Fibroblast of lung (primary cell): ENCODE measurements at regions not wholly inside any gene's neighbourhood (a gene's known extent, or its start where the extent isn't known, plus 50 kb on each side); places are given as distances from the start of the nearest gene placed in this dataset.

ENCODE experiments used
- DNase-seq, 2 donors: peaks; one replicate each; pipeline versions ENCODE4 v3.0.0 to v3.0.0-alpha.2; 2010; ENCODE audit warnings: low read depth in 2 of 2
- H2AFZ ChIP-seq: 2 replicates; pipeline ENCODE4 v1.5.1; 2012; ENCODE audit warnings: low read length, control low read depth, inconsistent platforms
- H3K27ac ChIP-seq: 2 replicates; pipeline ENCODE4 v1.5.1; 2011; ENCODE audit warnings: low read length, control low read depth; ENCODE audit not compliant: insufficient read depth
- H3K27me3 ChIP-seq: 2 replicates; pipeline ENCODE4 v1.5.1; 2011; ENCODE audit warnings: mild to moderate bottlenecking, low read length; ENCODE audit not compliant: control insufficient read depth, insufficient read depth
- H3K36me3 ChIP-seq: 2 replicates; pipeline ENCODE4 v1.5.1; 2011; ENCODE audit warnings: low read length; ENCODE audit not compliant: control insufficient read depth, insufficient read depth
- H3K4me1 ChIP-seq: 2 replicates; pipeline ENCODE4 v1.5.1; 2011; ENCODE audit warnings: low read length; ENCODE audit not compliant: control insufficient read depth, insufficient read depth; ENCODE audit errors: extremely low read depth
- H3K4me2 ChIP-seq: 2 replicates; pipeline ENCODE4 v1.5.1; 2011; ENCODE audit warnings: low read length, control low read depth; ENCODE audit not compliant: insufficient read depth; ENCODE audit errors: extremely low read depth
- H3K4me3 ChIP-seq, 4 experiments: fragments of 200-600 bp in 1 of 4; sonication (generic) in 1 of 4; replicated peaks in 1 of 4; 2 replicates each; pipeline ENCODE4 v1.5.1; 2011 to 2016; ENCODE audit warnings: low read length in 4 of 4, low read depth in 3 of 4, mild to moderate bottlenecking in 3 of 4, control low read depth in 2 of 4, inconsistent platforms in 1 of 4, mixed read lengths in 1 of 4; ENCODE audit not compliant: insufficient read depth in 1 of 4; ENCODE audit errors: control extremely low read depth in 1 of 4
- H3K79me2 ChIP-seq: 2 replicates; pipeline ENCODE4 v1.5.1; 2012; ENCODE audit warnings: mild to moderate bottlenecking, low read length, inconsistent platforms; ENCODE audit not compliant: control insufficient read depth, insufficient read depth
- H3K9ac ChIP-seq: 2 replicates; pipeline ENCODE4 v1.5.1; 2011; ENCODE audit warnings: mild to moderate bottlenecking, low read length, control low read depth; ENCODE audit not compliant: insufficient read depth
- H3K9me3 ChIP-seq: 2 replicates; pipeline ENCODE4 v1.5.1; 2012; ENCODE audit warnings: low read depth, low read length; ENCODE audit not compliant: control insufficient read depth, insufficient read depth
- H4K20me1 ChIP-seq: 2 replicates; pipeline ENCODE4 v1.5.1; 2011; ENCODE audit warnings: low read length; ENCODE audit not compliant: control insufficient read depth, insufficient read depth; ENCODE audit errors: extremely low read depth
- CTCF ChIP-seq, 2 donors: IDR thresholded peaks in 1 of 2; conservative IDR thresholded peaks in 1 of 2; 1 replicate in 1 of 2; 2 replicates in 1 of 2; pipeline ENCODE4 v1.5.1; 2011 to 2012; ENCODE audit warnings: low read length in 2 of 2, control low read depth in 1 of 2, inconsistent platforms in 1 of 2, low read depth in 1 of 2, mild to moderate bottlenecking in 1 of 2
- EZH2 ChIP-seq: IDR thresholded peaks from 2 replicates; pipeline ENCODE4 v1.5.1; 2012; ENCODE audit warnings: low read length, control low read depth, mild to moderate bottlenecking; ENCODE audit errors: missing control alignments

DNA sequence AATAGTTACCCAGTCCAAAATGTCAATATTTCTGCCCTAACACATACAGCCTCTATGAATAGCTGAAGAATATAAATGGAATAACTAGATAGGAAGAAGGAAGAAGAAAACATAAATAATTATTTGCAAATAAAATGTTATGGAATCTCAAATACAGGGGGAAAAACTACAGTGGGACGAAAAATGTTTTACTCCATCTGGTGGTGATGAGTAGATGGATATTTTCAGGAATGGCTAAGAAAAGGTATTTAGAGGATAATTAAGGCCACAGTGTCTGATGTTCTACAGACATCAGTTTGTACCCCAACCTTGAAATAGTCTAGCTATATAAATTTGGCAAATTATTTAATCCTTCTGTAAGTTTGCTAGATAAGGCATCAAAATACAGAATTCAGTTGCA is 178.1 kb upstream of the FSHR start:
- no peak overlapping the region for H3K9ac ChIP-seq
- H2AFZ ChIP-seq, result no peak overlapping the region
- no peaks in the 10 kb centered on the region for H3K36me3 ChIP-seq
- no peak overlapping the region for H3K27ac ChIP-seq
- no peaks in the 10 kb centered on the region for H4K20me1 ChIP-seq
- no peaks in the 10 kb centered on the region for H3K79me2 ChIP-seq
- no peak for DNase-seq
- H3K9me3 ChIP-seq, result no peaks in the 10 kb centered on the region
- no peaks in the 10 kb centered on the region for H3K4me1 ChIP-seq
- no peak overlapping the region for H3K4me3 ChIP-seq
- H3K27me3 ChIP-seq, result no peaks in the 10 kb centered on the region
- H3K4me2 ChIP-seq, result no peak overlapping the region
- no peak for TF ChIP-seq CTCF (conservative IDR thresholded peaks at IDR 0.05 in 1 of 2, IDR thresholded peaks at IDR 0.05 in 1 of 2; ENCODE audit: low read depth in 1 of 2, low read length in 2 of 2)
- no peak for TF ChIP-seq EZH2

GRCh38 chr2:49318531-49318930 is 164.2 kb upstream of the FSHR start:
- no peak for DNase-seq
- TF ChIP-seq CTCF (conservative IDR thresholded peaks at IDR 0.05 in 1 of 2, IDR thresholded peaks at IDR 0.05 in 1 of 2; ENCODE audit: low read depth in 1 of 2, low read length in 2 of 2) (no peak), EZH2 (no peak)
- no peak overlapping the region for H3K9ac ChIP-seq
- no peaks in the 10 kb centered on the region for H4K20me1 ChIP-seq
- H2AFZ ChIP-seq, result no peak overlapping the region
- no peaks in the 10 kb centered on the region for H3K36me3 ChIP-seq
- H3K27me3 ChIP-seq, result no peaks in the 10 kb centered on the region
- H3K4me3 ChIP-seq, result no peak overlapping the region
- H3K9me3 ChIP-seq, result no peaks in the 10 kb centered on the region
- H3K4me1 ChIP-seq, result no peaks in the 10 kb centered on the region
- no peaks in the 10 kb centered on the region for H3K79me2 ChIP-seq
- H3K27ac ChIP-seq, result no peak overlapping the region
- no peak overlapping the region for H3K4me2 ChIP-seq

- Histone ChIP-seq H3K27me3 (no peaks in the 10 kb centered on the region), H4K20me1 (no peaks in the 10 kb centered on the region), H3K4me2 (no peak overlapping the region), H3K4me3 (no peak overlapping the region), H3K36me3 (no peaks in the 10 kb centered on the region), H3K4me1 (no peaks in the 10 kb centered on the region), H3K9me3 (no peaks in the 10 kb centered on the region), H3K27ac (no peak overlapping the region), H3K9ac (no peak overlapping the region), H2AFZ (no peak overlapping the region), H3K79me2 (no peaks in the 10 kb centered on the region)
- TF ChIP-seq EZH2 (no peak), CTCF (conservative IDR thresholded peaks at IDR 0.05 in 1 of 2, IDR thresholded peaks at IDR 0.05 in 1 of 2; ENCODE audit: low read depth in 1 of 2, low read length in 2 of 2) (no peak)
- DNase-seq, result no peak
These were observed 155.1 kb upstream of the FSHR start for GRCh38 chr2:49309461-49309860.
